ENCODE measurements at regions not wholly inside any gene's neighbourhood (a gene's known extent, or its start where the extent isn't known, plus 50 kb on each side); places are given as distances from the start of the nearest gene placed in this dataset.
"Not testable (repeated sequence)": the region's sequence is repeated elsewhere in the genome, so short reads cannot be mapped to it uniquely, and the experiment has no call there.

GRCh38 chr10:117754770-117755658 lies 212.5 kb downstream of the EMX2 start:
- no peak for DNase-seq

GRCh38 chr10:117755659-117756014 lies 213.1 kb downstream of the EMX2 start:
- no peak for DNase-seq

GRCh38 chr10:117757086-117757720 lies 214.7 kb downstream of the EMX2 start:
- no peak for DNase-seq

GRCh38 chr10:117759266-117759665 lies 216.7 kb downstream of the EMX2 start:
- DNase-seq, result no peak

GRCh38 chr10:117761695-117762094 lies 219.1 kb downstream of the EMX2 start:
- DNase-seq, result no peak

GRCh38 chr10:117762126-117762818 lies 219.7 kb downstream of the EMX2 start:
- DNase-seq, result no peak

- no peak for DNase-seq
These were observed 220.2 kb downstream of the EMX2 start for GRCh38 chr10:117762819-117763172.

GRCh38 chr10:117763528-117763927 lies 221.0 kb downstream of the EMX2 start:
- DNase-seq, result no peak

- DNase-seq, result no peak
These were observed 225.9 kb downstream of the EMX2 start for GRCh38 chr10:117768333-117769042.

- no peak for DNase-seq
These were observed 233.0 kb downstream of the EMX2 start for GRCh38 chr10:117775526-117775925.

- not testable (repeated sequence) for DNase-seq
These were observed 234.7 kb downstream of the EMX2 start for GRCh38 chr10:117777222-117777621.

GRCh38 chr10:117778241-117778640 lies 235.7 kb downstream of the EMX2 start:
- no peak for DNase-seq

GRCh38 chr10:117780411-117780810 lies 237.9 kb downstream of the EMX2 start:
- DNase-seq, result no peak

GRCh38 chr10:117781216-117781831 lies 238.8 kb downstream of the EMX2 start:
- DNase-seq, result no peak

- no peak for DNase-seq
These were observed 239.7 kb downstream of the EMX2 start for GRCh38 chr10:117782276-117782675.

GRCh38 chr10:117783698-117784395 lies 241.3 kb downstream of the EMX2 start:
- no peak for DNase-seq

GRCh38 chr10:117784776-117785175 lies 242.2 kb downstream of the EMX2 start:
- no peak for DNase-seq

GRCh38 chr10:117788911-117789310 lies 246.4 kb downstream of the EMX2 start:
- DNase-seq, result no peak

- DNase-seq, result no peak
These were observed 247.6 kb downstream of the EMX2 start for GRCh38 chr10:117790179-117790578.

- no peak for DNase-seq
These were observed 248.1 kb downstream of the EMX2 start for GRCh38 chr10:117790621-117791020.

- DNase-seq, result no peak
These were observed 249.7 kb downstream of the EMX2 start for GRCh38 chr10:117792214-117792613.
